KBM-7 (cell line): ENCODE measurements at regions not wholly inside any gene's neighbourhood (a gene's known extent, or its start where the extent isn't known, plus 50 kb on each side); places are given as distances from the start of the nearest gene placed in this dataset.
A peak's percentile ranks its signal among the peaks of the same experiment; 100 is the strongest.
"Not testable (repeated sequence)": the region's sequence is repeated elsewhere in the genome, so short reads cannot be mapped to it uniquely, and the experiment has no call there.

ENCODE experiments used
- DNase-seq: peaks from one replicate; pipeline ENCODE4 v3.0.0-alpha.2; 2015
- in situ Hi-C: fragments of 300-500 bp; cut with MboI; formaldehyde crosslinking; loops from 2 replicates; pipeline ENCODE4 v1.14.3; 2020; ENCODE audit warnings: low sequenced_read_pairs, low pct_unique_long_range_greater_than_20kb, mixed read lengths

GRCh38 chr3:191715585-191715984 is 254.6 kb downstream of the PYDC2 start:
- in situ Hi-C loops = no loop called here
- DNase-seq = no peak

GRCh38 chr3:191721390-191721861 is 260.5 kb downstream of the PYDC2 start:
- in situ Hi-C loops = no loop called here
- DNase-seq = no peak

GRCh38 chr3:191721990-191722389 is 261.0 kb downstream of the PYDC2 start:
- in situ Hi-C loops = no loop called here

GRCh38 chr3:191727338-191727737 is 266.4 kb downstream of the PYDC2 start:
- in situ Hi-C loops = no loop called here
- no peak for DNase-seq

More at GRCh38 chr3:191721990-191722389, 261.0 kb downstream of the PYDC2 start:
- DNase-seq = no peak

- no peak for DNase-seq
- in situ Hi-C loops = no loop called here
These were observed 267.2 kb downstream of the PYDC2 start for GRCh38 chr3:191728186-191728585.

GRCh38 chr3:191737742-191738141 is 276.8 kb downstream of the PYDC2 start:
- no peak for DNase-seq
- in situ Hi-C loops = no loop called here

GRCh38 chr3:191740712-191741111 is 279.7 kb downstream of the PYDC2 start:
- in situ Hi-C loops = no loop called here
- no peak for DNase-seq

- in situ Hi-C loops, DNase-seq: not testable (repeated sequence)
These were observed 280.9 kb downstream of the PYDC2 start for GRCh38 chr3:191741847-191742350.

- no peak for DNase-seq
- in situ Hi-C loops = no loop called here
These were observed 282.3 kb downstream of the PYDC2 start for GRCh38 chr3:191743283-191743682.

- DNase-seq = no peak
- in situ Hi-C loops = no loop called here
These were observed 289.7 kb downstream of the PYDC2 start for GRCh38 chr3:191750618-191751017.

GRCh38 chr3:191753196-191753595 is 292.2 kb downstream of the PYDC2 start:
- in situ Hi-C loops = no loop called here
- DNase-seq = no peak

- in situ Hi-C loops = no loop called here
- no peak for DNase-seq
These were observed 300.9 kb downstream of the PYDC2 start for GRCh38 chr3:191761906-191762305.

- peak; percentile 5 for DNase-seq
- in situ Hi-C loops = no loop called here
These were observed 301.5 kb downstream of the PYDC2 start for GRCh38 chr3:191762323-191762960.

- DNase-seq = no peak
- in situ Hi-C loops = no loop called here
These were observed 307.5 kb downstream of the PYDC2 start for GRCh38 chr3:191768421-191768820.

- in situ Hi-C loops = no loop called here
- DNase-seq = no peak
These were observed 309.6 kb downstream of the PYDC2 start for GRCh38 chr3:191770541-191770940.

- no peak for DNase-seq
- in situ Hi-C loops = no loop called here
These were observed 313.5 kb downstream of the PYDC2 start for GRCh38 chr3:191774485-191774884.

- DNase-seq = no peak
- in situ Hi-C loops = no loop called here
These were observed 314.7 kb downstream of the PYDC2 start for GRCh38 chr3:191775451-191776233.

- in situ Hi-C loops = no loop called here
- no peak for DNase-seq
These were observed 320.1 kb downstream of the PYDC2 start for GRCh38 chr3:191781044-191781443.

- in situ Hi-C loops = no loop called here
- no peak for DNase-seq
These were observed 322.1 kb downstream of the PYDC2 start for GRCh38 chr3:191783024-191783423.

GRCh38 chr3:191790934-191791333 is 330.0 kb downstream of the PYDC2 start:
- no peak for DNase-seq
- in situ Hi-C loops = no loop called here
